ENCODE measurements at regions not wholly inside any gene's neighbourhood (a gene's known extent, or its start where the extent isn't known, plus 50 kb on each side); places are given as distances from the start of the nearest gene placed in this dataset.
"Not testable (repeated sequence)": the region's sequence is repeated elsewhere in the genome, so short reads cannot be mapped to it uniquely, and the experiment has no call there.

GRCh38 chr5:119780145-119780544 is 150.8 kb downstream of the FAM170A start:
- H3K4me3 ChIP-seq; H3K4me2 ChIP-seq (ENCODE audit: insufficient read depth, low read length): not testable (repeated sequence)

DNA sequence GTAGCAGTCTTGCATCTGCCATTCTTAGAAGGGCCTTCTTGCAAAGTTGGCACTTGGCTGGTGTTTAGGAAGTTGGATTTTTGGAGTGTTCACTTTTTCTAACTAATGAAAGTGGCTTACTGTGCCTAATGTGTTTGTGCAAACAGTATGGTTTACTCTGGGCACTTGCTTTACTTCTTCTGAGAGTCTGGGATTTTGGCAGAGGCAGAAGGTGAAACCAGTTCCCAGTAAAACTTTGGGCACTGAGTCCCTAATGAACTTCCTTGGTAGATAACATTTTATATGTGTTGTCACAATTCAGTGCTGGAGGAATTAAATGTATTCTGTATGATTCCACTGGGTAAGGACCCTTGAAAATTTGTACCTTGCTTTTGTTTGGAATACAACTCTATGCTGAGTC is 155.7 kb downstream of the FAM170A start:
- CTCF ChIA-PET (ENCODE audit: low intra/inter-chr PET ratio) = no interaction called here
- H3K27me3 ChIP-seq (ENCODE audit: control insufficient read depth in 2 of 2, insufficient read depth in 2 of 2, low read length in 2 of 2) = no peaks in the 10 kb centered on the region
- no TSS peak for BruUV-seq (replicated peaks)
- H3K9me1 ChIP-seq (ENCODE audit: control insufficient read depth, insufficient read depth, low read length) = no peaks in the 10 kb centered on the region
- ATAC-seq = no peak
- in situ Hi-C loops (cut with MboI) = no loop called here
- no peaks in the 10 kb centered on the region for H4K20me1 ChIP-seq (replicated peaks; ENCODE audit: control insufficient read depth, insufficient read depth, low read length)
- H3K36me3 ChIP-seq (ENCODE audit: control insufficient read depth, insufficient read depth, low read length) = no peaks in the 10 kb centered on the region
- no peak overlapping the region for H3K4me2 ChIP-seq (ENCODE audit: insufficient read depth, low read length)
- no peaks in the 10 kb centered on the region for H3K79me2 ChIP-seq (ENCODE audit: control insufficient read depth, insufficient read depth, low read length)
- no peak overlapping the region for H3K9ac ChIP-seq (ENCODE audit: insufficient read depth in 1 of 2, low read depth in 2 of 2, low read length in 2 of 2)
- H3K4me1 ChIP-seq (replicated peaks in 1 of 2; ENCODE audit: control insufficient read depth in 2 of 2, insufficient read depth in 2 of 2, low read length in 2 of 2) = no peaks in the 10 kb centered on the region; a peak in 1 of 5 replicates
- DNase-seq (ENCODE audit: extremely low read depth in 1 of 4, low spot score in 3 of 4) = no peak
- TF ChIP-seq KAT8 (IDR thresholded peaks at IDR 0.05; ENCODE audit: low read depth) (no peak), ERF (CRISPR knock-in tag; IDR thresholded peaks at IDR 0.05) (no peak), MAFF (IDR thresholded peaks at IDR 0.05; ENCODE audit: low read length) (no peak), TAF9B (IDR thresholded peaks at IDR 0.05; ENCODE audit: partially characterized antibody) (no peak), MAFK (IDR thresholded peaks at IDR 0.05; ENCODE audit: low read length) (no peak), E2F3 (CRISPR knock-in tag; IDR thresholded peaks at IDR 0.05) (no peak), ADNP (tag; IDR thresholded peaks at IDR 0.05) (no peak), ZNF584 (CRISPR knock-in tag; IDR thresholded peaks at IDR 0.05; ENCODE audit: low read depth) (no peak), ATF1 (CRISPR knock-in tag; IDR thresholded peaks at IDR 0.05) (no peak), ATF1 (tag; IDR thresholded peaks at IDR 0.05) (no peak), ZFX (CRISPR knock-in tag; IDR thresholded peaks at IDR 0.05) (no peak), ZNF143 (CRISPR knock-in tag; IDR thresholded peaks at IDR 0.05) (no peak)
- no peak overlapping the region for H3K4me3 ChIP-seq
- POLR2A ChIA-PET = no interaction called here
- intact Hi-C loops (cut with micrococcal nuclease) = no loop called here
- H2AFZ ChIP-seq (ENCODE audit: low read depth, low read length) = no peak overlapping the region
- FAIRE-seq = no peak
- no peaks in the 10 kb centered on the region for H3K9me3 ChIP-seq (replicated peaks; ENCODE audit: control insufficient read depth, insufficient read depth, low read depth, low read length)
- H3K27ac ChIP-seq (ENCODE audit: extremely low read depth, low read depth, low read length) = no peak overlapping the region

More at GRCh38 chr5:119780145-119780544, 150.8 kb downstream of the FAM170A start:
- intact Hi-C loops (cut with micrococcal nuclease); H3K79me2 ChIP-seq (ENCODE audit: control insufficient read depth, insufficient read depth, low read length); H3K4me1 ChIP-seq (replicated peaks in 1 of 2; ENCODE audit: control insufficient read depth in 2 of 2, insufficient read depth in 2 of 2, low read length in 2 of 2); FAIRE-seq; H3K27ac ChIP-seq (ENCODE audit: extremely low read depth, low read depth, low read length); in situ Hi-C loops (cut with MboI); H4K20me1 ChIP-seq (replicated peaks; ENCODE audit: control insufficient read depth, insufficient read depth, low read length); H3K9ac ChIP-seq (ENCODE audit: insufficient read depth in 1 of 2, low read depth in 2 of 2, low read length in 2 of 2); ATAC-seq; H3K27me3 ChIP-seq (ENCODE audit: control insufficient read depth in 2 of 2, insufficient read depth in 2 of 2, low read length in 2 of 2); H3K36me3 ChIP-seq (ENCODE audit: control insufficient read depth, insufficient read depth, low read length); H3K9me1 ChIP-seq (ENCODE audit: control insufficient read depth, insufficient read depth, low read length); BruUV-seq (replicated peaks); H3K9me3 ChIP-seq (replicated peaks; ENCODE audit: control insufficient read depth, insufficient read depth, low read depth, low read length); POLR2A ChIA-PET; DNase-seq (ENCODE audit: extremely low read depth in 1 of 4, low spot score in 3 of 4); CTCF ChIA-PET (ENCODE audit: low intra/inter-chr PET ratio): not testable (repeated sequence)
- 0 out of 4 replicates have a peak, but pooled peaks of 1 of the 2 experiments have one; percentile 26 for TF ChIP-seq FOXA3 (CRISPR knock-in tag; conservative IDR thresholded peaks at IDR 0.05 in 1 of 2, IDR thresholded peaks at IDR 0.05 in 1 of 2)
- WGBS (ENCODE audit: insufficient coverage, low coverage, missing lambda C conversion rate) = 4% methylated on average over 12 of the region's 15 CpGs
- H2AFZ ChIP-seq (ENCODE audit: low read depth, low read length) = peak overlapping the region; percentile 79

Measured in K562 (cell line).